ENCODE measurements at regions not wholly inside any gene's neighbourhood (a gene's known extent, or its start where the extent isn't known, plus 50 kb on each side); places are given as distances from the start of the nearest gene placed in this dataset.
"Not testable (repeated sequence)": the region's sequence is repeated elsewhere in the genome, so short reads cannot be mapped to it uniquely, and the experiment has no call there.

DNA sequence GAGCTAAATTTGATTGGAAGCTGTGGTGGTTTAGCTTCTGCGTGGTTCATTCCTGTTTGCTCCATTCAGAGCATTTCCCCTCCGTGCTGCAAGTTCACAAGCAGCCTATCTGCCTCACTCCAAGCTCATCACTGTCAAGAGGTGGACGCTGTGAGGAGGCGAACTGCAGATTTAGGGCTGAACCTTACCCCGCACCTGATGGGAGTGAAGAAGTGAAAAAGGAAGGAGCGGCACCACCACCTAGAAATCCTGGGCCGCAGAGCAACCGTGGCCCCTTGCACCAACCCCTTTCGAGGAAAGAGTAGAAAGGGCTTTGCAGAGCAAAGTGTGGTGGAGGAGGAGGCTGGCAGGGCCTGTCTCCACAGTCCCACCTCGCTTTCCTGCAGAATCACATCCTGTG, 117.4 kb downstream of the IER5 start:
- no peak for DNase-seq

DNA sequence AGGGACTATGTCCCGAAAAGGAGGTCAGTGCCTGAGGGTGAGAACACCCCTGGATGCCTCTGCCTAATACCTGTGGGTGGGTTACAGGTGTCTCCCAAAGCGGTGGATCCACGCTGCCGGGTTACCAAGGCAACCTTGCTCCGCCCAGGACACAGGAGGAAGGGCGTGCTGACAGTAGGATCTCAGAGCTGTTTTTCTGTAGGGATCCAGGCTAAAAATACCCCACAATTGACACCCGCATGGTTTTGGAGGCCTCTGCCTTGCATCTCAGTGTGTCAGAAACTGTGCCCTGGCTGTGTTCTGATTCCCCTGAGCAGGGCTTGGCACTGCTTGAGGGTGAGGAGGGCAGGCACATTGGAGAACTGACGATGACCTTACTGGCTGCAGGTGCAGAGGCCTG, 118.0 kb downstream of the IER5 start:
- no peak for DNase-seq

DNA sequence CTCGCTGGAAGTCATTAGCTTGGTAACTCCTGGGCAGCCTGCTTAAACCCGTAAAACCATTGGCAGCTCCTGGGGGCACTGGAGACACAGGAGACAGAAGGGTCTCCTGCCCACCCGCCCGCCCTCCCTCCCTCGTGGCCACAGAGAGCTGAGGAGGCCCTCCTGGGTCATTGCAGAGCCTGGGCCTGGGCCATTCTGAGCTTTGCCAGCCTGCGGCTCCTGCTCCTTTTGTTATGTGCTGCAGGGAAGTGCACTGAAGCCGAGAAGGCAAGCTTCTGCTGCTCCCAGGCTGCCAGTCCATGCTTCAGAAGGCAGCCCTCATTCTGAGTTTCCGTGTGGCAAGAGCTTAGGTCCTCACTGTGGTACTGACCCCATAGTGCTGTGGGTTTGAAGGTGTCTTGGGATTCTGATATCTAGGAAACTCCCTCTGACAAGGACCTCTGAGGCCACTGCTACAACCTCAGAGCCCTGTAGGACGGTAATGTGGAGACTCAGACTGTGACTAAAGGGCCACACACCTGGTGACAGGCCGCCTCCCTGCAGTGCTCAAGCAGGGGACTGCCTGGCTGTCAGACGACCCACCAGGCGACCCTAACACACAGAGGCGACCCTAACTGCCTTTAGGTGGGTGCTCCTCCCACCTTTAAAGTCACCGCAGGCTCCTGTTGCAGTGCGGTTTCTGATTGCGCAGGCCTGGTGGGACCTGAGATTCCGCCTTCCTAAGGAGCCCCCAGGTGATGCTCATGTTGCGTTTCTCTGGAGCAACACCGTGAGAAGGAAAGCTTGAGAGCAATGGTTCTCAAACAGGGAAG, 118.7 kb downstream of the IER5 start:
- DNase-seq: no peak

DNA sequence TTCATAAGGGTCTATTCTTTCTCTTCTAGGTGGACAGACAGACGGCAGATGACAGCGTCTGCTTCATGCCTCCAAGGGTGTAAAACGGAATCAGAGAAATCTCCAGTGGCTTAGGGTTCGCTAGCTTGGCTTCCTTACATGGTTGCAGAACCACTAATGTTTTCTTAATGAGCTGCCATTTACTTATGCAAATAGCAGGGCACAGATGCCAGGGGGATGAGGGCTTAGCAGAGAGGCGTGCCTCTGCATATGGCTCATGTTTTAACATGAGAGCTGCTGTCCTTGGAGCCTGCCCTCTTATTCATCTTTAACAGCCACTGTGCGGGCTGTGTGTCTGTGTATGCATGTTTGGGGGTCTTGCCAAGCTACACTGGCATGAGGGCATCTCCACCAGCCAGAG, 119.6 kb downstream of the IER5 start:
- no peak for DNase-seq

GRCh38 chr1:181208967-181209366, 120.5 kb downstream of the IER5 start:
- DNase-seq: no peak

GRCh38 chr1:181213056-181213455, 124.6 kb downstream of the IER5 start:
- DNase-seq: no peak

GRCh38 chr1:181216591-181216994, 128.1 kb downstream of the IER5 start:
- DNase-seq: no peak

GRCh38 chr1:181219938-181220337, 131.4 kb downstream of the IER5 start:
- DNase-seq: no peak

- DNase-seq: no peak
Observed at GRCh38 chr1:181221078-181221477, 132.6 kb downstream of the IER5 start.

DNA sequence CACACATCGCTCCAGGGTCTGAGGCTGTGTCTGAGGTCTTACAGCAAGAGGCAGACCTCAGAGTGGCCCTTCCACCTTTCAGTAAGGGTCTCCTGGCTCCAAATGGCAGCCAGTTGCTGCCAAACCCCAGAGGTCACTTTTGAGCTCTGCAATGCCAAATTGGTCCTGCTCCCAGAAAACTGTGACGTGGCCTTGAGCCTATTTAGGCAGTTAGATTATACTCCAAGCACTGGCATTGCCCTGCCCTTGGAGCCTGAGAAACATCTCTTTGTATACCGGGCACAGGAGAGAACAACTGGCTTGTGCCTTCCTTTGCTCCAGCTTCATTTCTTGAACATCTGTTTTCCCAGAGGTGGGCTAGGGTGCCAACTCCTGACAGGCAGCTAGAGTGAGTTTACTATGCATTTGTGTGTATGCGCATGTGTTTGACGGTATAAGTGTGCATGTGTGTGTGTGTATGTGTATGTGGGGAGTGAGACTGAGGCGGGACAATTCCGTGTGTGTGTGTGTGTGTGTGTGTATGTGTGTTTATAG, 134.5 kb downstream of the IER5 start:
- DNase-seq: no peak

- not testable (repeated sequence) for DNase-seq
Observed at GRCh38 chr1:181226728-181227127, 138.2 kb downstream of the IER5 start.

GRCh38 chr1:181239086-181239485, 150.6 kb downstream of the IER5 start:
- no peak for DNase-seq

- DNase-seq: not testable (repeated sequence)
Observed at GRCh38 chr1:181246320-181246719, 157.8 kb downstream of the IER5 start.

DNA sequence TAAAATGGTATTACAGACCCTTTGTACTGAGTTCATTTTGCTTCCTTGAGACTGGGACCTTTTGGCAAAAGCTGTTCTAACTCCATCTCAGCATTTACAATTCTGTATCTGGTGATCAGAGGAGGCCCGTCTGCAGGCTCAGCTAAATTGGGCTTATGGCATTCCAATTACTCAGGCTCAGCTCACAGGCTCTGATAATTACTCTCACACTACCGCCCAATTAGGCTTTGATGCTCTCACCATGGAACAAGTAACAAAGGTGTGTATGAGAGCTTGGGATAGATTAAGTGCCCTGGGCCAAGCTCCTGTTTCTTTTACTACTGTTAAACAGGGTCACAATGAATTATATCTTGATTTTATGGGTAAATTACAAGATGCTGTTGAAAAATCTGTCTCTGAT, 159.9 kb downstream of the IER5 start:
- DNase-seq: not testable (repeated sequence)

- no peak for DNase-seq
Observed at GRCh38 chr1:181249186-181249585, 160.7 kb downstream of the IER5 start.

- DNase-seq: no peak
Observed at GRCh38 chr1:181250038-181250437, 161.5 kb downstream of the IER5 start.

DNA sequence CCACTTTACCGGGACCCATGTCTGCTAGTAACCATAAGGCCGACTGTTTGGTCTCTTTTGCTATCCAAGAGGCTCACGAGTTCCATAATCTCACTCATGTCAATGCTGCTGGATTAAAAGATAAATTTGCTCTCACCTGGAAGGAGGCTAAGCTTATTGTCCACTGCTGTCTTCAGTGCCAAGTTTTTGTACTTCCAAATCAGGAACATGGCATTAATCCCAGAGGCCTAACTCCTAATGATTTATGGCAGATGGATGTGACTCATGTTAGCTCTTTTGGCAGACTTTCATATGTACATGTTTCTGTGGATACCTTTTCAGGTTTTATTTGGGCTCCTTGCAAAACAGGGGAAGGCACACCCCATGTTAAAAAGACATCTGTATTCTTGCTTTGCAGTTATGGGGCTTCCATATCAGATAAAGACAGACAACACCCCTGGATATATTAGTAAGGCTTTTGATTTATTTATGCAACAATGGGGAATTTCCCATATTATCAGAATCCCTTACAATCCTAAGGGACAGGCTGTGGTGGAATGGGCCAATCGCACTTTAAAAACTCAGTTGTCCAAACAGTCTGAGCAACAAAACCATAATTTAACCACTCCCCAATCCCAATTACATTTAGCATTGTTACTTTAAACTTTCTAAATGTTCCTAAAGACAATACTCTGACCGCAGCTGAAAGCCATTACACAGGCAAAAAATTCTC, 162.7 kb downstream of the IER5 start:
- DNase-seq: peak; percentile 27

DNA sequence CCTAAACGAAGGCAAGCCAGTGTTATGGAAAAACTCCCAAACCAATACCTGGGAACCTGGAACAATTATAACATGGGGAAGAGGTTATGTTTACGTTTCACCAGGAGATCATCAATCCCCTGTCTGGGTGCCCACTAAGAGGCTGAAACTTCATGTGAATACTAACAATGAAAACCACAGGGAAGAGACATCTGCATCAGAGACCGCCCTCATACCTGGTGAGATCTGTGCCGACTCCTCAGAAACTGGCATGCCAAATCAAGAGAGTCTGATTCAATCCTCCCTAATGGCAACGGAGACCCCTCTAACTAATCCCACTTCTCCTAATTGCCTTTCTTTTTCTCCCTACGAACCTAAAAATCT, 163.2 kb downstream of the IER5 start:
- no peak for DNase-seq

GRCh38 chr1:181253601-181254000, 165.1 kb downstream of the IER5 start:
- not testable (repeated sequence) for DNase-seq

DNA sequence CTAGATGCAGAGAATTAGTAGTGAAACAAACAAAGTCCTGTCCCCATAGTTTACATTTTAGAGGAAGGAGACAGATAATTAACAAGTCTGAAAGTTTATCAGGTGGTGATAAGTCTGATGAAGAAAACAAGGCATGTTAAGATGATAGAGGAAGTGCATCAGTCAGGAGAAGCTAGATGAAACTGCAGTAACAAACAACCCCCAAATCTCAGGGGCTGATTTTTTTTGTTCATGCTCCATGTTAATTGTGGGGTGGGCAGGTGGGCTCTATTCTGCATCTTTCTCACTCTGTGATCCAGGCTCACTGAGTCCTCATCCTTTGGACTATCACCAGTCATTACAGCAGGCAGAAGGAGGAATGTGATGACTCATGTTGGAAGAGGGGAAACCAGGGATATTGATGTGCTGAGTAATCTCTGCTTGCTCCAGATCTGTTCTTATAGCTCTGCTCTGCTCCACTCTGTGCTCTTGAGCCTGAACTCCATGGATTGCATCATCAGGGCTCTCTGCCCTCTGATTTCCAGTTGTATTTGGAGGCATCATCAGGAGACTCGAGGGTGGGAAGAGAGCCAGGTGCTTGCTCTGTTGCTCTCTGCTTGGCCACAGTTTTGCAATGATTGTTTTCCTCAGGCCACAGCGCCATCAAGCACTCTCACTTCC, 166.9 kb downstream of the IER5 start:
- DNase-seq: no peak

- DNase-seq: no peak
Observed at GRCh38 chr1:181257117-181257516, 168.6 kb downstream of the IER5 start.

- no peak for DNase-seq
Observed at GRCh38 chr1:181259026-181259745, 170.7 kb downstream of the IER5 start.

DNA sequence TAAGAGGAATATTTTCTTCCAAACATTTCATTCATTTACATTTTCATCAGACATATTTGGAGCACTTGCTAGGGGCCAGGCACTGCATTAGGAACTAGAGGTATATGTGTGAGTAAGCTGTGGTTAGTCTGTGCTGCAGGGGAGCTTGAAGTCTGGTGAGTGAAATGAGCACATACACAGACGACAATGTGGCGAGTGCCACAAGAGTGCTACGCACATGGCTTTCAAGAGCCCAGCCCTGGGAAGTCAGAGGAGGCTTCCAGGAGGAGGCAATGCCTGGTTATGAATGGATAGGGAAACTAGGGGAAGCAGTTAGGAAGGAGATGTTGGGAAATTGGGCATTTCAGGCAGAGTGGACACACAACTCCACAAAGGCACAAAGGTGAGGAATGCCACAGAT, 171.8 kb downstream of the IER5 start:
- DNase-seq: no peak
